ENCODE measurements at regions not wholly inside any gene's neighbourhood (a gene's known extent, or its start where the extent isn't known, plus 50 kb on each side); places are given as distances from the start of the nearest gene placed in this dataset.

DNA sequence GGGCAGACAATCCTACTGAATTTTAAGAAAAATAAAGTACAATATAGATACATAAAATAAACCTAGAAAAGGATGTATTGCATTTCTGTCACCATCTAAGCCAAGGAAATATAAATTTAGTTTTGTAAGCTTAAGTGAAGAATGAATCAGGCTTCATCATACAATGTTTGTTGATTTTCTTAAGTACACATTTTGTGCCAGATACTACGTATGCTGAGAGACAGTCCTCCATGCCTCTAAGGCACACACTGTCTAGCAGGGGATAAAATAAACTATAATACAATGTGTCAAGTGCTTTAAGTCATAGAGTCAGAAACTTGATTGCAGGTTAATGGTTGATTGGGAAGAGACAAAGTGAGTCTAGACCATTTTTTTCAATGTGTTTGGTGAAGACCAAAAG lies 465.7 kb downstream of the TBC1D4 start:
- Histone ChIP-seq H3K36me3 (no peaks in the 10 kb centered on the region), H3K9ac (ENCODE audit: low read depth in 2 of 2, low read length in 2 of 2) (no peak overlapping the region), H3K27ac (no peak overlapping the region), H3K4me3 (no peak overlapping the region), H3K4me1 (no peaks in the 10 kb centered on the region), H3K27me3 (no peaks in the 10 kb centered on the region), H3K9me3 (no peaks in the 10 kb centered on the region)
- DNase-seq = no peak
- TF ChIP-seq, protein P1, sequence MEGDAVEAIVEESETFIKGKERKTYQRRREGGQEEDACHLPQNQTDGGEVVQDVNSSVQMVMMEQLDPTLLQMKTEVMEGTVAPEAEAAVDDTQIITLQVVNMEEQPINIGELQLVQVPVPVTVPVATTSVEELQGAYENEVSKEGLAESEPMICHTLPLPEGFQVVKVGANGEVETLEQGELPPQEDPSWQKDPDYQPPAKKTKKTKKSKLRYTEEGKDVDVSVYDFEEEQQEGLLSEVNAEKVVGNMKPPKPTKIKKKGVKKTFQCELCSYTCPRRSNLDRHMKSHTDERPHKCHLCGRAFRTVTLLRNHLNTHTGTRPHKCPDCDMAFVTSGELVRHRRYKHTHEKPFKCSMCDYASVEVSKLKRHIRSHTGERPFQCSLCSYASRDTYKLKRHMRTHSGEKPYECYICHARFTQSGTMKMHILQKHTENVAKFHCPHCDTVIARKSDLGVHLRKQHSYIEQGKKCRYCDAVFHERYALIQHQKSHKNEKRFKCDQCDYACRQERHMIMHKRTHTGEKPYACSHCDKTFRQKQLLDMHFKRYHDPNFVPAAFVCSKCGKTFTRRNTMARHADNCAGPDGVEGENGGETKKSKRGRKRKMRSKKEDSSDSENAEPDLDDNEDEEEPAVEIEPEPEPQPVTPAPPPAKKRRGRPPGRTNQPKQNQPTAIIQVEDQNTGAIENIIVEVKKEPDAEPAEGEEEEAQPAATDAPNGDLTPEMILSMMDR (IDR thresholded peaks at IDR 0.05) = no peak
- intact Hi-C loops (cut with DNase I) = no loop called here

DNA sequence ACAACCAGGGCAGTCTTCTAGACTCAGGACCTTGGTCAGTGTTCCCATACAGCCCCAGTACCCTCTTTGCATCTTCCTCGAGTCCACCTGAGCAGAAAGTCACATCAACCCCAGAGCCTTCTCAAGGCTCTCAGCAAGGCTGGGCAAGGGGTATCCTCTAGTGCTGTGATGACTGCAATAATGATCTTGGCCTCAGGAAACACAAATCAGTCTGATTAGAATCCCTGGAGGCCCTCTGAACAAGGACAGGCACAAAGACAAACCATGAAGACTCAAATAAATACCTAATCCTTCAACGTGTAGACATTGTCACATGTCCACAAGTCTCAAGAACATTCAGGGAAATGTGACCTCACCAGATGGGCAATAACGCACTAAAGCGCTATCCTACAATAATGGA lies 468.2 kb downstream of the TBC1D4 start:
- intact Hi-C loops (cut with DNase I) = no loop called here

DNA sequence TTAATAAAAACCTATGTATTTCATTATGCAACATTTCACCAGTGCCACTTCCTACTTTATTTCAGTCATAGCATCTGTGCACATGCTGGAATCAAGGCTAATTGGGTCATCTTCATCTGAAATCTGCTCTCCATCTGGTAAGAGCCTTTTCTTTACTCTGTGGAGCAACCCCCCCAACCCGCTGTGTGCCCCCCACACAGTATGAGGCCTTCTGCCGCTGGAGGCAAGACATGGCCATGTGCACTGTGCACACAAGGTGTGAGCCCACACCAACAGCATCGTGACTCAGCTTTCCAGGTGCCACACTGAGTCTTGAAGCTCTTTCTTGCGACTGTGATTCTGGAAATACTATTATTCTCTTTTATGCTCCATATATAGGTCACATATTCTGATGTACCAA lies 471.0 kb downstream of the TBC1D4 start:
- Histone ChIP-seq H3K27me3 (no peaks in the 10 kb centered on the region), H3K27ac (no peak overlapping the region), H3K4me1 (no peaks in the 10 kb centered on the region), H3K9ac (ENCODE audit: low read depth in 2 of 2, low read length in 2 of 2) (no peak overlapping the region), H3K36me3 (no peaks in the 10 kb centered on the region), H3K9me3 (no peaks in the 10 kb centered on the region), H3K4me3 (no peak overlapping the region)
- TF ChIP-seq, protein P1 (IDR thresholded peaks at IDR 0.05) = no peak
- DNase-seq = no peak
- intact Hi-C loops (cut with DNase I) = no loop called here

More for the DNA sequence above, 468.2 kb downstream of the TBC1D4 start:
- TF ChIP-seq, protein P1 (IDR thresholded peaks at IDR 0.05) = no peak
- H3K27me3 ChIP-seq = no peaks in the 10 kb centered on the region
- H3K9ac ChIP-seq (ENCODE audit: low read depth in 2 of 2, low read length in 2 of 2) = no peak overlapping the region
- H3K36me3 ChIP-seq = no peaks in the 10 kb centered on the region
- DNase-seq = no peak
- no peaks in the 10 kb centered on the region for H3K9me3 ChIP-seq
- no peak overlapping the region for H3K4me3 ChIP-seq
- H3K4me1 ChIP-seq = no peaks in the 10 kb centered on the region
- no peak overlapping the region for H3K27ac ChIP-seq

DNA sequence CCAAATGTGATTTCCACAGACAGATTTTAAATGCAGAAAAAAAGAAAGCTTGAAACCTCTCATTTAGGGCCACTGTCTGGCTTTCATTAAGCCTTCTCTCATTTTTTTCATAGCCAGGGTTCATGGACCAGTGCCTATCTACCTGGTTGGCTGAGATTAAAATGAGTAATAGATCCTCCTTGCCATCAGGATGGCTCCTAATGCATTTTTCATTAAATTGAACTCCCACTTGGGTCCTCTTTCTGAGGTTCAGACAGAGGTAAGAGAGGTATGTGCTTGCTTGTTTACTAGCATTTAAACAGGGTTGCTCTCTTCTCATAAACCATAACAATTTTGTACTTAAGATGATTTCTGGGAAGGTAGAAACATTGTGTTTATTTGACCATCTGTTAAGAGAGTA lies 473.0 kb downstream of the TBC1D4 start:
- Histone ChIP-seq H3K9ac (ENCODE audit: low read depth in 2 of 2, low read length in 2 of 2) (no peak overlapping the region), H3K36me3 (no peaks in the 10 kb centered on the region), H3K4me3 (no peak overlapping the region), H3K4me1 (no peaks in the 10 kb centered on the region), H3K27ac (no peak overlapping the region), H3K27me3 (no peaks in the 10 kb centered on the region), H3K9me3 (no peaks in the 10 kb centered on the region)
- intact Hi-C loops (cut with DNase I) = no loop called here
- TF ChIP-seq, protein P1 (IDR thresholded peaks at IDR 0.05) = no peak
- DNase-seq = no peak

DNA sequence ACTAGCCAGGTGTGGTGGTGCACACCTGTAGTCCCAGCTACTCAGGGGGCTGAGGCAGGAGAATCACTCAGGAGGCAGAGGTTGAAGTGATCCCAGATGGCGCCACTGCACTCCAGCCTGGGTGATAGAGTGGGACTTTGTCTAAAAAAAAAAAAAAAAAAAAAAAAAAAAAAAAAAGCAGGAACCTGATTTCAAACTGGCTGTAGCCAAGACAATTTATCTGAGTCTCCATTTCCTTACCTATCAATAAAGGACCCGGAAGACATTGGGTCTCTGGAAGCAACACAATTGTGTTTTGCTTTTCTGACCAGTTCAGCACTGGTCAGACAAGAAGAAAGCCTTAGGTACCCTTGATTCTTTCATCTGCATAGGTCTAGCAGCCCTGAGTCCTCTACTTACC lies 491.0 kb downstream of the TBC1D4 start:
- Histone ChIP-seq H3K27me3 (no peaks in the 10 kb centered on the region), H3K36me3 (no peaks in the 10 kb centered on the region), H3K27ac (no peak overlapping the region), H3K9me3 (no peaks in the 10 kb centered on the region), H3K9ac (ENCODE audit: low read depth in 2 of 2, low read length in 2 of 2) (no peak overlapping the region), H3K4me3 (no peak overlapping the region), H3K4me1 (no peaks in the 10 kb centered on the region)
- TF ChIP-seq, protein P1 (IDR thresholded peaks at IDR 0.05) = no peak
- no peak for DNase-seq
- intact Hi-C loops (cut with DNase I) = no loop called here

Data from colonic mucosa (tissue), 4 donors.